SKM-1 treated with dmso at 0.1 percent for 144 hours (cell line): ENCODE measurements at regions not wholly inside any gene's neighbourhood (a gene's known extent, or its start where the extent isn't known, plus 50 kb on each side); places are given as distances from the start of the nearest gene placed in this dataset.
A peak's percentile ranks its signal among the peaks of the same experiment; 100 is the strongest.

Experiments
- DNase-seq: peaks from one replicate; lab custom pipeline; 2025; ENCODE audit not compliant: unreplicated experiment; lab: John Stamatoyannopoulos, UW

GRCh38 chr10:69684020-69684980 is 54.3 kb downstream of the FAM241B start:
- no peak for DNase-seq

GRCh38 chr10:69684981-69685353 is 54.9 kb downstream of the FAM241B start:
- DNase-seq, result no peak

GRCh38 chr10:69685426-69685801 is 55.4 kb downstream of the FAM241B start:
- no peak for DNase-seq

- DNase-seq, result no peak
Observed at GRCh38 chr10:69685802-69686585, 55.9 kb downstream of the FAM241B start.

- no peak for DNase-seq
Observed at GRCh38 chr10:69686866-69687265, 56.8 kb downstream of the FAM241B start.

GRCh38 chr10:69687426-69687825 is 57.4 kb downstream of the FAM241B start:
- DNase-seq, result no peak

GRCh38 chr10:69692267-69692666 is 62.2 kb downstream of the FAM241B start:
- DNase-seq, result no peak

- no peak for DNase-seq
Observed at GRCh38 chr10:69692891-69693290, 62.8 kb downstream of the FAM241B start.

- DNase-seq, result no peak
Observed at GRCh38 chr10:69693886-69694285, 63.8 kb downstream of the FAM241B start.

- no peak for DNase-seq
Observed at GRCh38 chr10:69696073-69696731, 66.2 kb downstream of the FAM241B start.

GRCh38 chr10:69697006-69697405 is 67.0 kb downstream of the FAM241B start:
- DNase-seq, result no peak

GRCh38 chr10:69703256-69703655 is 73.2 kb downstream of the FAM241B start:
- no peak for DNase-seq

GRCh38 chr10:69703766-69704630 is 74.0 kb downstream of the FAM241B start:
- peak; percentile 60 for DNase-seq

- DNase-seq, result no peak
Observed at GRCh38 chr10:69709366-69709941, 79.4 kb downstream of the FAM241B start.

GRCh38 chr10:69710008-69710888 is 80.2 kb downstream of the FAM241B start:
- DNase-seq, result no peak

- no peak for DNase-seq
Observed at GRCh38 chr10:69712342-69712741, 82.3 kb downstream of the FAM241B start.

- DNase-seq, result no peak
Observed at GRCh38 chr10:69714572-69714971, 84.5 kb downstream of the FAM241B start.

- no peak for DNase-seq
Observed at GRCh38 chr10:69715156-69715898, 85.3 kb downstream of the FAM241B start.
